T-helper 22 cell (primary cell): ENCODE measurements at regions not wholly inside any gene's neighbourhood (a gene's known extent, or its start where the extent isn't known, plus 50 kb on each side); places are given as distances from the start of the nearest gene placed in this dataset.

Source experiments
- DNase-seq: peaks from one replicate; pipeline ENCODE4 v3.0.0-alpha.2; 2020; ENCODE audit warnings: low read depth

GRCh38 chr16:26889740-26890139 lies 177.0 kb upstream of the C16orf82 start:
- DNase-seq = no peak

GRCh38 chr16:26898200-26898599 lies 168.5 kb upstream of the C16orf82 start:
- DNase-seq = no peak

DNA sequence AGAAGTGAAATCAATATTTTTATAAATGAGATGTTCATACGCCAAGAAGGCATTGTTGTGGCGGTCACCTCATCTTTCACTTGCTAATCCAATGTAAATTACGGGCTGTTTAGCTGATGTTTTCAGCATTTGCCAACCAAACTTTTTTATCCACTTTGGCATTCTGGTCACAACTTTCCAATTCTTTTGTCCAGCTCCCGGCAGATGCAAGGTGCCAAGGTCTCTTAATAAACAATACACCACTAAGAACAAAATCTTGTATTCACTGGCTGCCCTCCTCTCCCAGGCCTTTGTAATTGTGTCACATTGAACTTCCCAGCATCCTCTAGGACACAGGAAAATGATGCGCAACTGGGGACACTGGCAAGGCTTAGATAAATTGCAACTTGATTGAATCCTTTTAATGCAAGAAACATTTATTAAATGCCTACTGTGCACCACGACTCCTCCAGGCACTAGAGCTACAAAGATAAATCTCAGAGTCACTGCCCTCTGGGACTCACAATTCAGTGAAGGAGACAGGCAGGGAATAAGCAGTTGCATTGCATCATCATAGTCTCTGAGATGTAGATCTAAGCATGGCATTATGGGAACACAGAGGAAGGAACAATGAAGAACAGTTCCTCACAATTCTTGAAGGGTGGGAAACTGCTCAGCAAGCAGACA lies 165.4 kb upstream of the C16orf82 start:
- DNase-seq = no peak

GRCh38 chr16:26901983-26902382 lies 164.7 kb upstream of the C16orf82 start:
- no peak for DNase-seq

GRCh38 chr16:26905336-26905735 lies 161.4 kb upstream of the C16orf82 start:
- DNase-seq = no peak

- DNase-seq = no peak
These were observed 157.1 kb upstream of the C16orf82 start for GRCh38 chr16:26909623-26910022.

DNA sequence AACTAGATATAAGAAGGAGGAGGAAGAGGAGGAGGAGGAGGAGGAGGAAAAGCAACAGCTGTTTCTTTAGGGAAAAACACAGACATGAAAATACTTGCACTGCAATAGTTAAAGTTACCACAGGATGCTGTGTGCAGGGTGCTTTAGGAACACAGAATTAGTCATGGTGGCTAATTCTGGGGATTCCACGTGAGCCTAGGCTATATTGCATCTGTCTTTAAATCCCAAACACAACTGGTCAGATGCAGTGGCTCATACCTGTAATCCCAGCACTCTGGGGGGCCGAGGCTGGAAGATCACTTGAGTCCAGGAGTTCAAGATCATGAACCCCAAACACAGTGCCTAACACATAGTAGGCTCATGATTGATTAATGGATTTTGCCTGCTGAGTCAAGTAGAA lies 155.3 kb upstream of the C16orf82 start:
- no peak for DNase-seq

- DNase-seq = no peak
These were observed 152.9 kb upstream of the C16orf82 start for GRCh38 chr16:26913851-26914250.

GRCh38 chr16:26930786-26931581 lies 135.7 kb upstream of the C16orf82 start:
- DNase-seq = no peak

DNA sequence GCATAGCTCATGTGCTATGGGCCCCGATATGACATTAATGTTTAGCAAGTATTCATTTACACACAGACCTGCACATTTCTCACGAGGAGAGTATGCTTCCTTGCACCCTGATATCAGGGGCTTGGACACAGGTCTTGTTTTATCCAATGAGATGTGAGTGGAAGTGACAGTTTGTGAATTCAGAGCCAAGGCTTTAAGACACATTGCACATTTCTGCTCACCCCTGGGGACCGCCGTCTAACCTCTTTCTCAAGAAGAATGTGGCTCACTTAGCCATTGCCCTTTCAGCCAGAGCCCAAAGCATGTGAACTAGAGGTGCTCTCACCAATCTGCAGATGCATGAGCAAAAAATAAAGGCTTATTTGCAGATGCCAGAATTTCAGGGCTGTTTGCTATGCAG lies 116.1 kb upstream of the C16orf82 start:
- DNase-seq = no peak

DNA sequence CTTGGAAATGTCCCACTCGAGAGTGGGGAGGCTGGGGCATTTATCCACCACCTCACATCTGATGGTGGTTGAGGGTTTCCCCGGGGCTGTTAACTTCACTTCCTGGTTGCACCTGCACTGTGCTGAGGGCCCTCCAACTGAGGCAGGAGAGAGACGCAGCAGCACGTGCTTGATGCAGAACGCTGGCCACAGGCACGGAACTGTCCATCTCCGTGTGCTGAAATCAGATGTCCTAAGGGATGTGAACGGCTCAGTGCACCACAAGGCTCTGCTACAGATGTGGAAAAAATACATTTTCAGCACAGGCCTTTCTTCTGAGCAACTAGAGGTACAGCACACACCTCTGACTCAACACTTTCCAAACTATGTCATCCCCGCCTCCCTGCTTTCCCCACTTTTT lies 114.8 kb upstream of the C16orf82 start:
- no peak for DNase-seq

DNA sequence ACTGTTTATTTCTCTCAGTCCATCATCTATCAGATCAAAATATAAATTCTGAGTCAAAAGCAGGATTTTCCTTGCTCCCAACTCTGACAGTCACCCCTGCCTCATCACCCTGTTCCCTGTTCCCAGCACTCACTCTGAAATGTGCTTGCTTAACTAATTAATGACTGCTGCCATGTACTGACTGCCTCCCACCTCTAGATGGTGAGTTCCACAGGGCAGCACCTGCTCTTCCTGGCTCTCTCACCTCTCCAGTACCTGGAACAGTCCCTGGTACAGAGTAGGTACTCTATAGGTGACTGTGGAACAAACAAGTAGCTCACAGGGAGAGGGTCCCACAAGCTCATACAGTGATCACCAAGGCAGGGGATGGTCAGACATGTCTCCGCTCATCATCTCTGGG lies 114.3 kb upstream of the C16orf82 start:
- no peak for DNase-seq

DNA sequence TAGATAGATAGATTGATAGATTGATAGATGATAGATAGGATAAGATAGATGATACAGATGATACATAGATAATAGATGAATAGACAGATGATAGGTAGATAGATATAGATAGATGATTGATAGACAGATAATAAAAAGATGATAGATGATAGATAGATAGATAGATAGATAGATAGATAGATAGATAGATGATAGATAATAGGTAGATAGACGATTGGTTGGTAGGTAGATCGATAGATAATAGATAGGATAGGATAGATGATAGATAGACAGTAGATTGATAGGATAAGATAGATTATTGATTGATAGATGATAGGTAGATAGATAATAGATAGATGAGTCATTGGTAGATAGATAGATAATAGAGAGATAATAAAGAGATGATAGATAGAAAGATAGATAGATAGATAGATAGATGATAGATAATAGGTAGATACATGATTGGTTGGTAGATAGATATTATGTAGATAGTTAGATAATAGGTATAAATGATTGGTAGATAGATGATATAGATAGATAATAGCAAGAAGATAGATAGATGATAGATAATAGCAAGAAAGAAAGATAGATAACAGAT lies 109.4 kb upstream of the C16orf82 start:
- no peak for DNase-seq

DNA sequence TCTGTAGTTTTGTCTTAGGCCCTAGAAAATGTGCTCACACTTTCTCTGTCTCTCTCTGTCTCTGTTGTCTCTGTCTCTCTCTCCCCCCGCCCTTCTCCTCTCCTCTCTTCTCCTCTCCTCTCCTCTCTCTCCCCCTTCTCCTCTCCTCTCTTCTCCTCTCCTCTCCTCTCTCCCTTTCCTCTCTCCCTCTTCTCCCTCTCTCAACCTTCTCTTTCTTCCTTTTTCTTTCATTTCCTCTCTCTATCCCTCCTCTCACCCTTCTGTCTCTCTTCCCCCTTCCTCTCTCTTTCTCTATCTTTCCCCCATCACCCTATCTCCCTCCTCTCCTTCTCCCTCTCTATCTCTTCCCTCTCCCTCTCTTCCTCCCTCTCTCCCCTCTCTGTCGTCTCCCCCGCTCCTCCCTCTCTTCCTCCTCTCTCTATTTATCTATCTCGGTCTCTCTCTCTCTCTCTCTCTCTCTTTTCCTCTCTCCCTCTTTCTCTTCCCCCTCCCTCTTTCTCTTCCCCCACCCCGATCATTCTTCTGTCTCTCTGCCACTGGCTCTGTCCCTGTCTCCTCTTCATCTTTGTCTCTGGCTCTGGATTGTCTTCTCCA lies 107.2 kb upstream of the C16orf82 start:
- no peak for DNase-seq

DNA sequence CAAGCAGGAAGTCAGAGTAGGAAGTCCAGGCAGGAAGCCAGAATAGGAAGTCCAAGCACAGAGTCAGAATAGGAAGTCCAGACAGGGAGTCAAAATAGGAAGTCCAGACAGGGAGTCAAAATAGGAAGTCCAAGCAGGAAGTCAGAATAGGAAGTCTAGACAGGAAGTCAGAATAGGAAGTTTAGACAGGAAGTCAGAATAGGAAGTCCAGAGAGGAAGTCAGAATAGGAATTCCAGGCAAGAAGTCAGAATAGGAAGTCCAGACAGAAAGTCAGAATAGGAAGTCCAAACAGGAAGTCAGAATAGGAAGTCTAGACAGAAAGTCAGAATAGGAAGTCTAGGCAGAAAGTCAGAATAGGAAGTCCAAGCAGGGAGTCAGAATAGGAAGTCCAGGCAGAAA lies 105.3 kb upstream of the C16orf82 start:
- DNase-seq = no peak

DNA sequence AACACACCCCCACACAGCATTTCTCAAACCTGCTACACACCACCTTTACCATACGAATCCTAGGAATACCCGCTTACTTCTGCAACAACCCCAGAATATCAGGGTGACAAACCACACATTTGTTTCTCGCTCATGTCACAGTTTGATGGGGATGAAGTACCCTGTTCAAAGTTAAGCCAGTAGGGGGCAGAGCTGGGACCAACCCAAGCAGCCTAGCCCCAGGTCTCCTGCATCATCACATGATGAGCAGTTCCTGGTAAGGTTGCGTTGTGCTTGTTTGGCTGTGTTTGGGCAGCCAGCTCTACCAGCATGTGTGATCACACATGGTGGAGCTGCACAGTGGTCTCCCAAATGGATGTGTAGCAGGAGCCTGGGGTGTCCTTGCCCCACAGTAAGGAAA lies 103.6 kb upstream of the C16orf82 start:
- DNase-seq = no peak

- DNase-seq = no peak
These were observed 97.0 kb upstream of the C16orf82 start for GRCh38 chr16:26969589-26970231.

DNA sequence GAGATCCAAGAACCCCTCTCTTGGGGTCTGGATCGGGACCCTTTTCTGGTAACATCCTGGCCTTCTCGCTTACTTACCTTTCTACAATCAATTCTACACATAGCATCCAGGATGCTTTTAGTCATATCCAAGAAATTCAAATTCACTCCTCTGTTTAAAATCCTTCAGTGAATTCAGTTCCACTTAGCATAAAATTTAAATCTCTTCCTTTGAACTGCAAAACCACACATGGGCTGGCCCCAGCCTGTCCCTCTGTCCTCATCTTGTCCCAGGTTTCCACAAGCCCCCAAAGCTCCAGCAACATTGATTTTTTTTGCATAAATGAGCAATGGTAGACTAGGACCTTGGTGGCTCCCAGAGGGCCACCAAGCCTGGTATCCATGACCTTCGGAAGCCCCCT lies 96.4 kb upstream of the C16orf82 start:
- no peak for DNase-seq

DNA sequence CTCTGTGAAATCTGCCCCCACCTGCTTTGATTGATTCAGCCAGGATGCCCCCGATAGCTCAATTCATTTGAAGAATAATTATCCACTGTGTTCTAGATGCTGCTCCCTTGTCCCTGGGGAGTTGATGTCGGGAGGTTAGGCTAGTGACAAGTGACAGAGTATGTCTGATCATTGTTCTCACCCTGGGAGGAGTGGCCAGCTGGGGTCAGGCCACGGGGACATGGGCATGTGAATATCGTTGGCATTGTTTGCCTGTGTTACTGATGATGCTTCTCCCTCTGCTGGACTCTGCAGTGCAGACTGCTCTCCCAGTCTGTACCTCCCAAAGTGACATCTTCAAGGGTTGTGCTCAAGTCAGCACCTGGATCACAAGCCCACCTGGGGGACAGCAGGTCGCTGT lies 89.9 kb upstream of the C16orf82 start:
- no peak for DNase-seq

DNA sequence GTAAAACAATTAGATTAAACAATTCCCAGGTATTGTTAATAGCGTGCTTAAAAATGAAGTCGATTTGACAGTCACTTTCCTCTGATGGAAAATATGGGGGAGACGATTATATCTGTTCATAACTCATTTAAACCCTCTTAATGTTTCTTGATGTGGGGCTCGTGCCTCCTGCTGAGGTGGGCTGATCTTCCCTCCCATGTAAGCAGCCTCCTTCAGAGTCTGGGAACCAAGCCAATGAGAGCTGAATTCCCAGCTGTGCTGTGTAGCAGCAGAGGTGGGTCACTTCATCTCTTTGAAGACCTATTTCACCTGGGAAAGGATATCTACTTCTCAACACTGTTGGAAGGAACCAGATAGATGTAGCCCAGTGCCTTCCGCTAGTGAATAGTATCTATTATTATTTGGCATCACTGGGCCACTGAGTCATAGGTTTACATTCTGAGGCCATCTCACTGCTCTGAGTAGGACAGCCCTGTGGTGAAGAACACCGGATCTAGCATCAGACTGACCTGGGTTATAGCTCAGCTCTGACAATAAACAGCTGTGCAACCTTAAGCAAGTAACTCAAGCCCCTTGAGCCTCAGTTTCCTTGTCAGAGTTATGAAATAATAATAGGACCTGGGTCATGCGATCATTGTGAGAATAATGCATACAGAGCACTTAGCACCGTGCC lies 85.3 kb upstream of the C16orf82 start:
- DNase-seq = no peak

- no peak for DNase-seq
These were observed 84.3 kb upstream of the C16orf82 start for GRCh38 chr16:26982422-26982821.

DNA sequence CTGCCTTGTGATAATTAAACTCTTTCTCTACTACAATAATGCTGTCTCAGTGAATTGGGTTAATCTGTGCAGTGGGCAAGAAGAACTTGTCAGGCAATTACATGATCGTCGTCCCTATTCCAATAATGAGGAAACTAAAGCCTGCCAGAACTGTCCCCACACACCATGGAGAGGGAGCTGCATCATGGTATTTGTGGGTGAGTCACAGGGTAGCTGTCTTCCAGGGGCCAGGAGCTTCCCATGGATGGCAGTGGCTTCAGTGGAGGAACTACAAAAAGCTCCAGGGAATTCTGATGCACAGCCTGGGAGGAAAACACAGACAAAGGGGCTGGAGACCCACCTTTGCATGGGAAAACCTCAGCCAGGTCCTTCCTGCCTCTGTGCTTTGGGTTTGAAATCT lies 83.3 kb upstream of the C16orf82 start:
- no peak for DNase-seq
